Muscle of leg (tissue), 3 donors: ENCODE measurements at regions not wholly inside any gene's neighbourhood (a gene's known extent, or its start where the extent isn't known, plus 50 kb on each side); places are given as distances from the start of the nearest gene placed in this dataset.

Source experiments
- DNase-seq: peaks from one replicate; pipeline ENCODE4 v3.0.0; 2013
- H3K27ac ChIP-seq: one replicate; pipeline ENCODE4 v1.5.1; 2013; ENCODE audit warnings: mild to moderate bottlenecking, low read length, control low read depth
- H3K27me3 ChIP-seq: one replicate; pipeline ENCODE4 v1.6.1; 2013; ENCODE audit warnings: low read length; ENCODE audit not compliant: control insufficient read depth, insufficient read depth
- H3K36me3 ChIP-seq: one replicate; pipeline ENCODE4 v1.6.1; 2013; ENCODE audit warnings: low read length; ENCODE audit not compliant: control insufficient read depth, insufficient read depth
- H3K4me1 ChIP-seq: one replicate; pipeline ENCODE4 v1.6.1; 2013; ENCODE audit warnings: low read length; ENCODE audit not compliant: control insufficient read depth, insufficient read depth
- H3K4me3 ChIP-seq: one replicate; pipeline ENCODE4 v1.5.1; 2013; ENCODE audit warnings: low read length, control low read depth
- H3K9me3 ChIP-seq: replicated peaks from 2 replicates; pipeline ENCODE4 v1.6.1; 2013; ENCODE audit warnings: low read depth, low read length; ENCODE audit not compliant: control insufficient read depth
- WGBS: methylation state at CpG from one replicate; pipeline ENCODE4 v1.1.5; 2013; ENCODE audit warnings: missing lambda C conversion rate; ENCODE audit not compliant: insufficient coverage; 5-methylcytosine and 5-hydroxymethylcytosine counted together

DNA sequence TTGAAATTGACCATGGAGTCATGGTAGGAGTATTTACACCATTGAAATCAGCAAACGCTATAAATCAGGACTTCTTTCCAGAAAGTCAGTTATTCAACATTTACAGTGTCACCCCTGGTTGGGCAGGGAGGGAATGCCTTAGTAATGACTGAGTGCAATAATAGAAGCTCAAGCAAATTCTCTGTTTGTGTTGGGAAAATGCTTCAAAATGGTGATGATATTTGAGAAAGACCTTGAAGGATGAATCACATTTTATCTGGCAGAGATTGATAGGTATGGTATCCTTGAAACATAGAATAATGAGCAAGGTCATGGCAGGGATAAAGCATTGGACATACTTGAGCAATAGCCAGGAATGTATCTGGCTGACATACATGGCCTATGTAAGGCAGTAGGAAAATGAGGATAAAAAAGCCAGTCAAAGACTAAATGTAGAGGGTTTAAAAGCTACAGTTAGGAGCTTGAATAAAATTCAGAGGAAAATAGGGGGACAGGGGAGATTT, 248.7 kb downstream of the FMR1NB start:
- H3K4me3 ChIP-seq = no peak overlapping the region
- no CpG with 5 or more reads among the region's 1 CpG for WGBS
- no peaks in the 10 kb centered on the region for H3K4me1 ChIP-seq
- H3K36me3 ChIP-seq = no peaks in the 10 kb centered on the region
- peak; percentile 7 for DNase-seq
- no peaks in the 10 kb centered on the region for H3K9me3 ChIP-seq
- H3K27me3 ChIP-seq = peaks cover 2% of the 10 kb centered on the region
- no peak overlapping the region for H3K27ac ChIP-seq

DNA sequence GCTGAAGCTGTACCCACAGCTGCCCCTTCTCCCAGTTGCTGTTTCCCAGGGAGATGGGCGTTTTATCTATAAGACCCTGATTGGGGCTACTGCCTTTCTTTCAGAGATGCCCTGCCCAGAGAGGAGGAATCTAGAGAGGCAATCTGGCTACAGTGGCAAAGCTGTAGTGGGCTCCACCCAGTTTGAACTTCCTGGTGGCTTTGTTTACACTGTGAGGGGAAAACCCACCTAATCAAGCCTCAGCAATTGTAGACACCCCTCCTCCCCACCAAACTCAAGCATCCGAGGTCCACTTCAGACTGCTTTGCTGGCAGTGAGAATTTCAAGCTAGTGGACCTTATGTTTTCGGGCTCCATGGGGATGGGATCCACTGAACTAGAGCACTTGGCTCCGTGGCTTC, 240.4 kb upstream of the AFF2 start:
- 63% methylated on average over 2 of the region's 4 CpGs for WGBS
- DNase-seq = no peak
- Histone ChIP-seq H3K4me3 (no peak overlapping the region), H3K27ac (no peak overlapping the region), H3K36me3 (no peaks in the 10 kb centered on the region), H3K9me3 (no peaks in the 10 kb centered on the region), H3K27me3 (peaks cover 3% of the 10 kb centered on the region), H3K4me1 (no peaks in the 10 kb centered on the region)

DNA sequence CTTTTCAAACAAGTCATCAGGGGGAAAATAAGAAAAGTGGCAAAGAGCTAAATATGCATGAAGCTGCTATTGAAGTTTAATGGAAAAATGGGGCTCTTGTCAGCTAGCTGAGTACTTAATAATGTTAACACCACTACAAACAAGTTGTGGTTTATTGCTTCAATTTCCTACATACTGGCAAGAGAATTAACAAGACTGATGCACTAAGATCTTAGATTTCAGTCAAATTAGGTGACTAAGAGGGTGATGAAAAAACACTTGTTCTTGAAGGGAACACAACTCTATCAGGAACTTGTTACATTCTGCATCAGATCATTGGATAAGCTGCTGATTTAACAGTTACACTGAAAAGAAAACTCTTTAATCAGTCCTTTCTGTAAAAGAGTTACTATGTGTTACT, 234.6 kb upstream of the AFF2 start:
- H3K36me3 ChIP-seq = no peaks in the 10 kb centered on the region
- H3K9me3 ChIP-seq = no peaks in the 10 kb centered on the region
- peaks cover 3% of the 10 kb centered on the region for H3K27me3 ChIP-seq
- H3K27ac ChIP-seq = no peak overlapping the region
- H3K4me1 ChIP-seq = no peaks in the 10 kb centered on the region
- H3K4me3 ChIP-seq = no peak overlapping the region
- DNase-seq = no peak

DNA sequence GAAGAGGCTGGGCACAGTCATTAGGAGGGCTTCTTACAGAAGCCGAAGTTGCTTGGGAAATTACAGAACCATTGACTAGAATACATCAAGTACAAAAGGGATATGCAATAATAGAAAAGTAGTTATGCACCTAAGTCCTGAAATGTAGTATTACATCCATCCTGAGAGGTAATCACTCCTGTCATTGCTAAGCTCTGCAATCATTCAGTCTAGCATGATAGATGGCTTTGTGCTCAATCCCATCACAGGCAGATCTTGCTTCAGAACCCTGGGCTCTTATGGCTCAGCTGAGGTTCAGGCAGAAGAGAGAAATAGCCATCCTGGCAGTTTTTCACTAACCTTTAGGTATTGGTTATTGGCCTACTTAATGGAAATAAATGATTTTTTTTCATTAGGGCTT, 231.7 kb upstream of the AFF2 start:
- H3K27me3 ChIP-seq = no peaks in the 10 kb centered on the region

DNA sequence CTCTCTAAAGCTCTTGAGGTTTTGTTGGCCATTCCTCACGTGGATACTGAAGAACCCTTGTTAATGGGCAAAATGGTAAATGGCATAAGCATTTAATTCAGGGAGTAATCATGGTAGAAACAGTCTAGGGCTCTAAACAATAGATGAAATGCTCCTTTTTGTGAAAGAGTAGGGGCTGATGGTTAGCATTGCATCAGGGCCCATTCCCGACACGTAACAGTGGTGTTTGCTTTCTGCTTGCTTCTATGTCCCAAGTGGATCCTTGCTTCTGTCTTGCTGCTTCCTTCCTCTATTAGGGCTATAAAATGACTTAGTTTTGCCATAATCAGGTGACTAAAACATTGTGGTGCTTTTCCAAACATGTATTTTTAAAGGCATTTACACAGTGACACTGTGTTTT, 230.9 kb upstream of the AFF2 start:
- no peak overlapping the region for H3K27ac ChIP-seq
- H3K27me3 ChIP-seq = no peaks in the 10 kb centered on the region
- no peaks in the 10 kb centered on the region for H3K4me1 ChIP-seq
- no peaks in the 10 kb centered on the region for H3K9me3 ChIP-seq
- H3K4me3 ChIP-seq = no peak overlapping the region
- 78% methylated on average over 1 of the region's 3 CpGs for WGBS
- no peak for DNase-seq
- no peaks in the 10 kb centered on the region for H3K36me3 ChIP-seq

More for the DNA sequence above, 231.7 kb upstream of the AFF2 start:
- no peak overlapping the region for H3K4me3 ChIP-seq
- no peak for DNase-seq
- no CpG with 5 or more reads among the region's 1 CpG for WGBS
- H3K27ac ChIP-seq = no peak overlapping the region
- H3K9me3 ChIP-seq = no peaks in the 10 kb centered on the region
- no peaks in the 10 kb centered on the region for H3K36me3 ChIP-seq
- H3K4me1 ChIP-seq = no peaks in the 10 kb centered on the region

DNA sequence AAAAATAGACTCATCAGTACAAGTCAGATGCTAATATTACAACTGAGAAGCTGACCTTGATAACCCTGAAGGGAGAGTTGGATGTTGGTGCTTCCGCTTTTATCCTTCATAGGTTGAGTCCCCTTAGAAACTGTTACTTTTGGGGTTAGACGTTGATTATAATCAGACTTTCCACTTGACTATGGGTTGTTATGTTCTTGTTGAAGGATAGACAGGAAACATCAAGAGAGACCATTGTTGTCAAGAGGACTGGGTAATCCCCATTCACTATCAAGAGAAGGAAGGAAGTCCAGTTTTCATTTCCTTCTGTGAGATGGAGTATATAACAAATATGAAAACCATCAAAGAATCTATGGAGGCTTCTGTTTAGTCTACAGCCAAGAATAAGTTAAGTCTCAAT, 229.9 kb upstream of the AFF2 start:
- no peak overlapping the region for H3K27ac ChIP-seq
- no peak for DNase-seq
- WGBS = no CpG with 5 or more reads among the region's 2 CpGs
- no peaks in the 10 kb centered on the region for H3K36me3 ChIP-seq
- no peak overlapping the region for H3K4me3 ChIP-seq
- no peaks in the 10 kb centered on the region for H3K9me3 ChIP-seq
- H3K27me3 ChIP-seq = no peaks in the 10 kb centered on the region
- no peaks in the 10 kb centered on the region for H3K4me1 ChIP-seq

DNA sequence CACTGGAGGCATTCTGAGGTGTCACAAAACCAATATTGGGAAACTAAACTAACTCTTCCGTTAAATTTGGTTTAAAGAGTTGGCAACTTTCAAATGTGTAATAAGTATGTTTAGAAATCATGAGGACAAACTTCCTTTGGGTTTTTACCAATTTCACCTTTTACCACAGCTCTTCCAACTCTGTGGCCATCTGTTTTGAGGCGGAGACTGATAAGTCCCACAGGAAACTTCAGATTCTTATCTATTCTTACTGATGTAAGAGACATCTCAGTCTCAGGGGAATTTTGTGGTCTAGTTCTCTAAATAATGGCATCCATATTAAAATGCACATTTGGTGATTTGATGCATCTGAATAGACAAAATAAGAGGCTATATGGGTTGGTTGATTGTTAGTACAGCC, 229.2 kb upstream of the AFF2 start:
- Histone ChIP-seq H3K4me1 (no peaks in the 10 kb centered on the region), H3K27ac (no peak overlapping the region), H3K9me3 (no peaks in the 10 kb centered on the region), H3K4me3 (no peak overlapping the region), H3K36me3 (no peaks in the 10 kb centered on the region), H3K27me3 (no peaks in the 10 kb centered on the region)
- WGBS = no CpG with 5 or more reads among the region's 2 CpGs
- no peak for DNase-seq

DNA sequence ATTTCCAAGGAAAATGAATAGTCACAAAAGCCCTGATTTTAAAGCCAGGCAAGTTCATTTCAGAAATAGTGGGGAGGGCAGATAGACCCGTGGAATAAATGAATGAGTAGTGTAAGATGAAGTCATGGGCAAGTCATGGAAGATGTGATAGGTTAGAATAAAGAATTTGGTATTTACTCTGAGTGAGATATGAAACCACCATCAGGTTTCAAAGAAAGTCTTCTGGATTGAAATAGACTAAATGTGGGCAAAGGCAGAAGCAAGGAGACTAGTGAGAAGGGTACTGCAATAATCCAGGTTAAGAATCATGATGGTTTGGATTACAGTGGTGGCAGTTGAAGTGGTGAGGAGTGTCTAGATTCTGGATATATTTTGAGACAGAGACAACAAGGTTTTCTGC, 218.5 kb upstream of the AFF2 start:
- Histone ChIP-seq H3K36me3 (no peaks in the 10 kb centered on the region), H3K27me3 (no peaks in the 10 kb centered on the region), H3K4me3 (no peak overlapping the region), H3K27ac (no peak overlapping the region), H3K4me1 (no peaks in the 10 kb centered on the region), H3K9me3 (no peaks in the 10 kb centered on the region)
- no peak for DNase-seq
- WGBS = 25% methylated on average over 1 of the region's 1 CpG

DNA sequence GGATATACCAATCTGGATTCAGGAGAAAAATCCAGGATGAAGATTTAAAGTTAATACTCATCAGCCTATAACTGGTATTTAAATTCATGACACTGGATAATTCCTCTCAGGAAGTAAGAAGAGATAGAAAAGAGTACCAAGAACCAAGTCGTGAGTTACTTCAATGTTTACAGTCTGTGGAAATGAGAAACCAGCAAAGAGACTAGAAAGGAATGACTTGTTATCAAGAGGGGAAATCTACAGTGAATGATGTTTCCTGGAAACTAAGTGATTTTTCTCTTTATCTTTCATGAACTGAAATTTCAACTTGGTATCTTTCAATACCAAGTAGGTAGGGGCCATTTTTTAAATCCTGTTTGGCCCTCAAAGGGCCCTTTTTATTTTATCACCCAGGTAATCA, 217.9 kb upstream of the AFF2 start:
- H3K36me3 ChIP-seq = no peaks in the 10 kb centered on the region
- H3K9me3 ChIP-seq = no peaks in the 10 kb centered on the region
- no peak for DNase-seq
- no peak overlapping the region for H3K27ac ChIP-seq
- no peaks in the 10 kb centered on the region for H3K27me3 ChIP-seq
- no peak overlapping the region for H3K4me3 ChIP-seq
- no peaks in the 10 kb centered on the region for H3K4me1 ChIP-seq
- no CpG with 5 or more reads among the region's 1 CpG for WGBS

DNA sequence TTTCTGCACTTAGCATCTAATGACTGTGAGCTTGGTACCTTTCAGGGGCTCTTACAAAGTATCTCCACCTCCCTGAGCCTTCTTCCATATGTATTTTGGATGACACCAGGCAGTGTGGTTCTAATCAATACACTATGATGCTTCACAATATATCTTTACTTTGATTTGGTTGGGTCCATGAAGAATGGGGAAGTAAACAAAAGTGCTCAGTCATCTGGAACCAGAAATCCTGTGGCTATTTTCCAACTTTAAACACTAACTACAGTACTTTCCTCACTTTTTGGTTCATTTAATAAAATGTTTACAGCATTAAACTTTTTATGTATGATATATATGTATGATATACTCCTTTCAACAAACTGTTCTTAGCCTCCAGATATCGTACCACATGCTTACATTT, 216.4 kb upstream of the AFF2 start:
- Histone ChIP-seq H3K4me1 (no peaks in the 10 kb centered on the region), H3K27me3 (no peaks in the 10 kb centered on the region), H3K27ac (no peak overlapping the region), H3K9me3 (no peaks in the 10 kb centered on the region), H3K4me3 (no peak overlapping the region), H3K36me3 (no peaks in the 10 kb centered on the region)
- WGBS = no CpG with 5 or more reads among the region's 1 CpG
- DNase-seq = no peak

DNA sequence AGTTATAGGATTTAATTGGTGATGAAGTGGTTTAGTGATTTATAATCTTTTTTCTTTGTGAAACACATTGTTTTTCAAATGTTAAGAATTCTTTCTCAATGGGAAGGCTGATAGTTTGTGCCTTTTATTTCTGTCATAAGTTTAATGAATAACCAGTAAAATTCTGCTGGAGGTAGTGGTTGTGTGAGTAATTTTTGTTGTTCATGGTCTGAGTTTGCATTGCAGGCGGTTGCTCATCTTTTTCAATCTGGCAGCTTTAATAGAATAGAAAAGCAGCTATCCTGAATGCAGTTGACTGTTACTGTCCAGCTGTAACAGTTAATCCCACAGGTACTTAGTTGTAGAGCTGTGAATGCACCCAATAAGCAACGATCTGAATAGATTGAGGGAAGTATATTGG, 215.6 kb upstream of the AFF2 start:
- H3K9me3 ChIP-seq = no peaks in the 10 kb centered on the region
- no peaks in the 10 kb centered on the region for H3K27me3 ChIP-seq
- no peaks in the 10 kb centered on the region for H3K36me3 ChIP-seq
- no peak overlapping the region for H3K4me3 ChIP-seq
- no peak for DNase-seq
- H3K4me1 ChIP-seq = no peaks in the 10 kb centered on the region
- no peak overlapping the region for H3K27ac ChIP-seq
- no CpG with 5 or more reads among the region's 2 CpGs for WGBS
